GM19397 (cell line): ENCODE measurements at regions not wholly inside any gene's neighbourhood (a gene's known extent, or its start where the extent isn't known, plus 50 kb on each side); places are given as distances from the start of the nearest gene placed in this dataset.
A peak's percentile ranks its signal among the peaks of the same experiment; 100 is the strongest.

Experiments used
- ATAC-seq: cut with Tn5 transposase; IDR thresholded peaks from one replicate; pipeline ENCODE4 v1.9.1; 2021; ENCODE audit warnings: mild to moderate bottlenecking, moderate library complexity; ENCODE audit not compliant: unreplicated experiment

GRCh38 chr5:145292278-145292677 lies 542.9 kb downstream of the PRELID2 start:
- no peak for ATAC-seq

- no peak for ATAC-seq
Observed at GRCh38 chr5:145283141-145283810, 551.9 kb downstream of the PRELID2 start.

- ATAC-seq = no peak
Observed at GRCh38 chr5:145280806-145281205, 554.3 kb downstream of the PRELID2 start.

GRCh38 chr5:145280214-145280613 lies 554.9 kb downstream of the PRELID2 start:
- ATAC-seq = no peak

- no peak for ATAC-seq
Observed at GRCh38 chr5:145260670-145261069, 574.5 kb downstream of the PRELID2 start.

GRCh38 chr5:145247745-145248040 lies 587.4 kb downstream of the PRELID2 start:
- ATAC-seq = no peak

- no peak for ATAC-seq
Observed at GRCh38 chr5:145246961-145247744, 588.0 kb downstream of the PRELID2 start.

- ATAC-seq = no peak
Observed at GRCh38 chr5:145246379-145246778, 588.8 kb downstream of the PRELID2 start.

- ATAC-seq = no peak
Observed at GRCh38 chr5:145245354-145245753, 589.8 kb downstream of the PRELID2 start.

- ATAC-seq = no peak
Observed at GRCh38 chr5:145244788-145245187, 590.4 kb downstream of the PRELID2 start.

- no peak for ATAC-seq
Observed at GRCh38 chr5:145244251-145244650, 590.9 kb downstream of the PRELID2 start.

GRCh38 chr5:145243016-145243415 lies 592.1 kb downstream of the PRELID2 start:
- no peak for ATAC-seq

- ATAC-seq = no peak
Observed at GRCh38 chr5:145242551-145242950, 592.6 kb downstream of the PRELID2 start.

- peak; percentile 60 for ATAC-seq
Observed at GRCh38 chr5:145237843-145238242, 597.3 kb downstream of the PRELID2 start.

GRCh38 chr5:145236983-145237382 lies 598.2 kb downstream of the PRELID2 start:
- no peak for ATAC-seq

GRCh38 chr5:145236127-145236526 lies 599.0 kb downstream of the PRELID2 start:
- ATAC-seq = no peak

- no peak for ATAC-seq
Observed at GRCh38 chr5:145233461-145233860, 601.7 kb downstream of the PRELID2 start.

- no peak for ATAC-seq
Observed at GRCh38 chr5:145230781-145231180, 604.4 kb downstream of the PRELID2 start.

GRCh38 chr5:145228564-145228963 lies 606.6 kb downstream of the PRELID2 start:
- no peak for ATAC-seq

- no peak for ATAC-seq
Observed at GRCh38 chr5:145227881-145228280, 607.3 kb downstream of the PRELID2 start.

- no peak for ATAC-seq
Observed at GRCh38 chr5:145226726-145227125, 608.4 kb downstream of the PRELID2 start.

GRCh38 chr5:145225529-145225928 lies 609.6 kb downstream of the PRELID2 start:
- no peak for ATAC-seq

GRCh38 chr5:145223582-145223981 lies 611.6 kb downstream of the PRELID2 start:
- no peak for ATAC-seq
